Left cardiac atrium (tissue), 4 donors: ENCODE measurements at regions not wholly inside any gene's neighbourhood (a gene's known extent, or its start where the extent isn't known, plus 50 kb on each side); places are given as distances from the start of the nearest gene placed in this dataset.

Source experiments
- ATAC-seq, 2 donors: fragments of 200-7000 bp; cut with Tn5 transposase; one replicate each; pipeline ENCODE4 v1.9.1; 2020; ENCODE audit warnings: mild to moderate bottlenecking in 2 of 2, moderate library complexity in 2 of 2
- DNase-seq: peaks from one replicate; pipeline ENCODE4 v3.0.0-alpha.2; 2020
- intact Hi-C, 2 donors: fragments of 100-400 bp; cut with DNase I; formaldehyde crosslinking; loops; one replicate each; pipeline versions ENCODE4 v1.14.1 to v1.15.1; 2022 to 2023
- donor health status: DM: no; HTN: yes; CAD: no.
- donor health status: DM: no; HTN: yes; CAD: no; lungs with severe emphysema.
- donor health status: DM: yes; HTN: yes; CAD: no.
- donor health status: Dilated cardiomyopathy.

- DNase-seq: no peak
- no peak for ATAC-seq
- intact Hi-C loops: loop anchor here (5.0 to 10.0 kb wide), 2 partner anchors 507 to 509 kb away; no protein-coding TSS in a partner anchor
Observed at GRCh38 chr2:105578166-105578565, 166.5 kb upstream of the NCK2 start.

GRCh38 chr2:105577762-105578161, 166.9 kb upstream of the NCK2 start:
- DNase-seq: no peak
- intact Hi-C loops: loop anchor here (5.0 to 10.0 kb wide), 2 partner anchors 507 to 510 kb away; no protein-coding TSS in a partner anchor
- no peak for ATAC-seq

- intact Hi-C loops: loop anchor here (5.0 to 10.0 kb wide), 2 partner anchors 508 to 511 kb away; no protein-coding TSS in a partner anchor
- ATAC-seq (peak; percentile 63 to 64), DNase-seq (no peak)
Observed at GRCh38 chr2:105576440-105577241, 168.1 kb upstream of the NCK2 start.

GRCh38 chr2:105576050-105576439, 168.7 kb upstream of the NCK2 start:
- ATAC-seq (peak in 1 of 2 donors; percentile 15), DNase-seq (no peak)
- intact Hi-C loops: loop anchor here (5.0 to 10.0 kb wide), 2 partner anchors 509 to 511 kb away; no protein-coding TSS in a partner anchor

- intact Hi-C loops: loop anchor here (5.0 to 10.0 kb wide), 2 partner anchors 509 to 512 kb away; no protein-coding TSS in a partner anchor
- DNase-seq: no peak
- peak in 1 of 2 donors; percentile 14 for ATAC-seq
Observed at GRCh38 chr2:105575499-105576025, 169.2 kb upstream of the NCK2 start.

- intact Hi-C loops: loop anchor here (5.0 to 10.0 kb wide), 2 partner anchors 510 to 512 kb away; no protein-coding TSS in a partner anchor
- ATAC-seq: no peak
- DNase-seq: no peak
Observed at GRCh38 chr2:105574796-105575344, 169.8 kb upstream of the NCK2 start.

- intact Hi-C loops: loop anchor here in 1 of 2 donors (10.0 kb wide), 1 partner anchor 511 kb away; no protein-coding TSS in a partner anchor
- no peak for ATAC-seq
Observed at GRCh38 chr2:105573910-105574655, 170.6 kb upstream of the NCK2 start.

GRCh38 chr2:105573490-105573889, 171.2 kb upstream of the NCK2 start:
- no peak for DNase-seq
- intact Hi-C loops: loop anchor here in 1 of 2 donors (10.0 kb wide), 1 partner anchor 511 kb away; no protein-coding TSS in a partner anchor
- ATAC-seq: no peak

More at GRCh38 chr2:105573910-105574655, 170.6 kb upstream of the NCK2 start:
- DNase-seq: no peak

- intact Hi-C loops: loop anchor here in 1 of 2 donors (10.0 kb wide), 1 partner anchor 513 kb away; no protein-coding TSS in a partner anchor
- no peak for DNase-seq
- peak in 1 of 2 donors; percentile 25 for ATAC-seq
Observed at GRCh38 chr2:105571445-105571987, 172.7 kb upstream of the FHL2 start.

- ATAC-seq (no peak), DNase-seq (no peak)
- intact Hi-C loops: loop anchor here in 1 of 2 donors (10.0 kb wide), 1 partner anchor 514 kb away; no protein-coding TSS in a partner anchor
Observed at GRCh38 chr2:105570757-105571156, 171.9 kb upstream of the FHL2 start.

- intact Hi-C loops: loop anchor here in 1 of 2 donors (10.0 kb wide), 1 partner anchor 514 kb away; no protein-coding TSS in a partner anchor
- no peak for DNase-seq
- no peak for ATAC-seq
Observed at GRCh38 chr2:105570326-105570725, 171.5 kb upstream of the FHL2 start.

- intact Hi-C loops: loop anchor here in 1 of 2 donors (10.0 kb wide), 1 partner anchor 515 kb away; no protein-coding TSS in a partner anchor
- DNase-seq (no peak), ATAC-seq (no peak)
Observed at GRCh38 chr2:105569606-105570005, 170.8 kb upstream of the FHL2 start.

GRCh38 chr2:105567996-105568494, 169.2 kb upstream of the FHL2 start:
- no peak for ATAC-seq
- intact Hi-C loops: no loop called here

GRCh38 chr2:105563000-105563719, 164.3 kb upstream of the FHL2 start:
- ATAC-seq: no peak
- intact Hi-C loops: no loop called here
- DNase-seq: no peak

More at GRCh38 chr2:105567996-105568494, 169.2 kb upstream of the FHL2 start:
- DNase-seq: no peak

- intact Hi-C loops: no loop called here
- DNase-seq: no peak
- ATAC-seq: no peak
Observed at GRCh38 chr2:105561401-105561800, 162.6 kb upstream of the FHL2 start.

GRCh38 chr2:105560157-105560556, 161.3 kb upstream of the FHL2 start:
- DNase-seq (no peak), ATAC-seq (no peak)
- intact Hi-C loops: no loop called here

- intact Hi-C loops: no loop called here
- DNase-seq: peak; percentile 43
- ATAC-seq: peak; percentile 58 to 65
Observed at GRCh38 chr2:105557021-105557920, 158.4 kb upstream of the FHL2 start.
